Tibial nerve (tissue), 4 donors: ENCODE measurements at regions not wholly inside any gene's neighbourhood (a gene's known extent, or its start where the extent isn't known, plus 50 kb on each side); places are given as distances from the start of the nearest gene placed in this dataset.

Source experiments
- CTCF ChIP-seq, 5 experiments: fragments of 200-600 bp in 3 of 5; fragments of 450-650 bp in 2 of 5; sonication (generic) in 3 of 5; IDR thresholded peaks; one replicate each; pipeline ENCODE4 v1.5.1; 2016 to 2019; ENCODE audit warnings: antibody characterized with exemption in 5 of 5, mild to moderate bottlenecking in 3 of 5, moderate library complexity in 2 of 5
- EP300 ChIP-seq, 2 donors: sonication (generic); formaldehyde crosslinking; IDR thresholded peaks; one replicate each; pipeline ENCODE4 v1.6.1; 2017; ENCODE audit warnings: antibody characterized with exemption in 2 of 2, mild to moderate bottlenecking in 1 of 2
- POLR2A ChIP-seq, 2 donors: fragments of 450-650 bp; IDR thresholded peaks; one replicate each; pipeline ENCODE4 v1.6.1; 2017; ENCODE audit warnings: antibody characterized with exemption in 2 of 2, mild to moderate bottlenecking in 2 of 2, moderate library complexity in 2 of 2

- no peak for TF ChIP-seq CTCF (IDR thresholded peaks at IDR 0.05)
- TF ChIP-seq POLR2A (IDR thresholded peaks at IDR 0.05) = no peak
- no peak for TF ChIP-seq EP300 (IDR thresholded peaks at IDR 0.05)
Measured at GRCh38 chr2:81481994-81482368, 1177.4 kb upstream of the LRRTM1 start.
